ENCODE measurements at regions not wholly inside any gene's neighbourhood (a gene's known extent, or its start where the extent isn't known, plus 50 kb on each side); places are given as distances from the start of the nearest gene placed in this dataset.

GRCh38 chr18:39550701-39551100, 1985.1 kb upstream of the CELF4 start:
- TF ChIP-seq EP300 (IDR thresholded peaks at IDR 0.05; ENCODE audit: low read depth) (no peak), POLR2A (IDR thresholded peaks at IDR 0.05) (no peak), CTCF (IDR thresholded peaks at IDR 0.05) (no peak), POLR2AphosphoS5 (IDR thresholded peaks at IDR 0.05) (no peak)
- Histone ChIP-seq H3K4me3 (no peak overlapping the region), H3K4me1 (no peaks in the 10 kb centered on the region), H3K27ac (no peak overlapping the region), H3K27me3 (no peaks in the 10 kb centered on the region), H3K36me3 (no peaks in the 10 kb centered on the region), H3K9me3 (no peaks in the 10 kb centered on the region)
- intact Hi-C loops (cut with DNase I; ENCODE audit: low total_unique reads): no loop called here
- DNase-seq: no peak
- in situ Hi-C loops (cut with MboI; ENCODE audit: low pct_ligation_motif_present in 1 of 4, low pct_unique_long_range_greater_than_20kb in 1 of 4, low sequenced_read_pairs in 3 of 4): no loop called here
- 70 to 88% methylated on average over 2 of the region's 2 CpGs for WGBS, 2 donors (ENCODE audit: low coverage in 1 of 2)

GRCh38 chr18:39549144-39549543, 1983.5 kb upstream of the CELF4 start:
- Histone ChIP-seq H3K4me1 (no peaks in the 10 kb centered on the region), H3K9me3 (no peaks in the 10 kb centered on the region), H3K4me3 (no peak overlapping the region), H3K27me3 (no peaks in the 10 kb centered on the region), H3K27ac (no peak overlapping the region), H3K36me3 (no peaks in the 10 kb centered on the region)
- TF ChIP-seq CTCF (IDR thresholded peaks at IDR 0.05): no peak
- TF ChIP-seq POLR2A (IDR thresholded peaks at IDR 0.05): no peak
- TF ChIP-seq EP300 (IDR thresholded peaks at IDR 0.05; ENCODE audit: low read depth): no peak
- TF ChIP-seq POLR2AphosphoS5 (IDR thresholded peaks at IDR 0.05): no peak
- intact Hi-C loops (cut with DNase I; ENCODE audit: low total_unique reads): no loop called here
- in situ Hi-C loops (cut with MboI; ENCODE audit: low pct_ligation_motif_present in 1 of 4, low pct_unique_long_range_greater_than_20kb in 1 of 4, low sequenced_read_pairs in 3 of 4): no loop called here
- 56 to 83% methylated on average over 1 of the region's 1 CpG for WGBS, 2 donors (ENCODE audit: low coverage in 1 of 2)
- DNase-seq: no peak

- intact Hi-C loops (cut with DNase I; ENCODE audit: low total_unique reads): no loop called here
- Histone ChIP-seq H3K36me3 (no peaks in the 10 kb centered on the region), H3K9me3 (no peaks in the 10 kb centered on the region), H3K4me1 (no peaks in the 10 kb centered on the region), H3K27me3 (no peaks in the 10 kb centered on the region), H3K4me3 (no peak overlapping the region), H3K27ac (no peak overlapping the region)
- no peak for DNase-seq
- TF ChIP-seq EP300 (IDR thresholded peaks at IDR 0.05; ENCODE audit: low read depth) (no peak), POLR2A (IDR thresholded peaks at IDR 0.05) (no peak), CTCF (IDR thresholded peaks at IDR 0.05) (no peak), POLR2AphosphoS5 (IDR thresholded peaks at IDR 0.05) (no peak)
- WGBS, 2 donors (ENCODE audit: low coverage in 1 of 2): 78 to 81% methylated on average over 5 of the region's 5 CpGs
- in situ Hi-C loops (cut with MboI; ENCODE audit: low pct_ligation_motif_present in 1 of 4, low pct_unique_long_range_greater_than_20kb in 1 of 4, low sequenced_read_pairs in 3 of 4): no loop called here
Measured at GRCh38 chr18:39531659-39532058, 1966.1 kb upstream of the CELF4 start.

GRCh38 chr18:39529358-39529757, 1963.8 kb upstream of the CELF4 start:
- TF ChIP-seq POLR2A (IDR thresholded peaks at IDR 0.05) (no peak), CTCF (IDR thresholded peaks at IDR 0.05) (no peak), EP300 (IDR thresholded peaks at IDR 0.05; ENCODE audit: low read depth) (no peak), POLR2AphosphoS5 (IDR thresholded peaks at IDR 0.05) (no peak)
- H3K36me3 ChIP-seq: no peaks in the 10 kb centered on the region
- no peaks in the 10 kb centered on the region for H3K4me1 ChIP-seq
- in situ Hi-C loops (cut with MboI; ENCODE audit: low pct_ligation_motif_present in 1 of 4, low pct_unique_long_range_greater_than_20kb in 1 of 4, low sequenced_read_pairs in 3 of 4): no loop called here
- WGBS, 2 donors (ENCODE audit: low coverage in 1 of 2): 83 to 95% methylated on average over 1 to 12 of the region's 12 CpGs
- no peak overlapping the region for H3K27ac ChIP-seq
- no peak for DNase-seq
- H3K9me3 ChIP-seq: no peaks in the 10 kb centered on the region
- intact Hi-C loops (cut with DNase I; ENCODE audit: low total_unique reads): no loop called here
- H3K27me3 ChIP-seq: no peaks in the 10 kb centered on the region
- H3K4me3 ChIP-seq: no peak overlapping the region
